SK-N-SH (cell line): ENCODE measurements at regions not wholly inside any gene's neighbourhood (a gene's known extent, or its start where the extent isn't known, plus 50 kb on each side); places are given as distances from the start of the nearest gene placed in this dataset.

ENCODE experiments used
- CTCF ChIA-PET: fragments of 300-600, 350-600 bp; formaldehyde crosslinking; extraction: SDS; loops from one replicate; lab custom pipeline; 2021; lab: Yijun Ruan, JAX
- POLR2A ChIA-PET: fragments of 350-600 bp; sonication (Branson Sonifier 250); formaldehyde crosslinking; extraction: SDS; loops from one replicate; lab custom pipeline; 2020; ENCODE audit warnings: antibody characterized with exemption, inconsistent platforms; lab: Yijun Ruan, JAX
- DNase-seq: peaks from one replicate; pipeline ENCODE4 v3.0.0; 2012
- H2AFZ ChIP-seq: fragments of 200-600 bp; sonication (generic); 2 replicates; pipeline ENCODE4 v1.8.1; 2016; ENCODE audit warnings: antibody characterized with exemption, mild to moderate bottlenecking, low read depth
- H3F3A ChIP-seq: fragments of 200-600 bp; sonication (generic); replicated peaks from 2 replicates; pipeline ENCODE3; 2016; ENCODE audit warnings: antibody characterized with exemption, mild to moderate bottlenecking; ENCODE audit not compliant: insufficient read depth
- H3K27ac ChIP-seq, 2 experiments: fragments of 200-500 bp in 1 of 2; fragments of 200-600 bp in 1 of 2; sonication (Bioruptor generic) in 1 of 2; sonication (generic), shearing (Covaris generic) in 1 of 2; 2 replicates each; pipeline versions ENCODE4 v1.5.1 to v1.6.1; 2014 to 2016; ENCODE audit warnings: low read depth in 2 of 2, inconsistent platforms in 1 of 2, low read length in 1 of 2, mild to moderate bottlenecking in 1 of 2, mixed read lengths in 1 of 2
- H3K27me3 ChIP-seq: fragments of 200-600 bp; sonication (generic), shearing (Covaris generic); 2 replicates; pipeline ENCODE4 v1.6.1; 2016; ENCODE audit warnings: mixed run types; ENCODE audit not compliant: insufficient read depth
- H3K36me3 ChIP-seq, 2 experiments: fragments of 200-500 bp in 1 of 2; fragments of 200-600 bp in 1 of 2; sonication (Bioruptor generic) in 1 of 2; sonication (generic) in 1 of 2; replicated peaks in 1 of 2; 2 replicates each; pipeline versions ENCODE3 to v1.5.1; 2014 to 2016; ENCODE audit warnings: low read length in 1 of 2, mild to moderate bottlenecking in 1 of 2; ENCODE audit not compliant: insufficient read depth in 2 of 2, control insufficient read depth in 1 of 2
- H3K4me1 ChIP-seq, 2 experiments: fragments of 200-500 bp in 1 of 2; fragments of 200-600 bp in 1 of 2; sonication (Bioruptor generic) in 1 of 2; sonication (generic), shearing (Covaris generic) in 1 of 2; 2 replicates each; pipeline versions ENCODE4 v1.5.1 to v1.6.1; 2014 to 2016; ENCODE audit warnings: low read depth in 1 of 2, low read length in 1 of 2, mixed run types in 1 of 2; ENCODE audit not compliant: insufficient read depth in 2 of 2, control insufficient read depth in 1 of 2
- H3K4me2 ChIP-seq: fragments of 200-600 bp; sonication (generic), shearing (Covaris generic); 2 replicates; pipeline ENCODE4 v1.6.1; 2017; ENCODE audit warnings: mixed run types
- H3K4me3 ChIP-seq, 2 experiments: fragments of 200-500 bp in 1 of 2; fragments of 200-600 bp in 1 of 2; sonication (Bioruptor generic) in 1 of 2; sonication (generic), shearing (Covaris generic) in 1 of 2; 2 replicates each; pipeline versions ENCODE4 v1.5.1 to v1.8.1; 2014 to 2016; ENCODE audit warnings: low read depth in 2 of 2, inconsistent platforms in 1 of 2, low read length in 1 of 2, mild to moderate bottlenecking in 1 of 2, mixed read lengths in 1 of 2, moderate library complexity in 1 of 2
- H3K79me2 ChIP-seq: fragments of 200-600 bp; sonication (generic); 2 replicates; pipeline ENCODE4 v1.8.1; 2017; ENCODE audit warnings: mild to moderate bottlenecking; ENCODE audit not compliant: insufficient read depth
- H3K9ac ChIP-seq: fragments of 200-600 bp; sonication (generic); 2 replicates; pipeline ENCODE4 v1.6.1; 2017; ENCODE audit warnings: mixed run types
- H3K9me2 ChIP-seq: fragments of 200-600 bp; sonication (generic); 2 replicates; pipeline ENCODE4 v1.6.1; 2017; ENCODE audit warnings: mixed run types
- H3K9me3 ChIP-seq: fragments of 200-600 bp; sonication (generic); 2 replicates; pipeline ENCODE4 v1.6.1; 2017; ENCODE audit warnings: mixed run types, mild to moderate bottlenecking, moderate library complexity
- H4K20me1 ChIP-seq: fragments of 200-600 bp; sonication (generic); 2 replicates; pipeline ENCODE4 v1.6.1; 2017; ENCODE audit warnings: mild to moderate bottlenecking, mixed run types; ENCODE audit not compliant: insufficient read depth
- CHD2 ChIP-seq: fragments of 150-350 bp; IDR thresholded peaks from 2 replicates; pipeline ENCODE4 v1.6.1; 2018; ENCODE audit warnings: low read length; ENCODE audit not compliant: partially characterized antibody
- EP300 ChIP-seq, 2 experiments: IDR thresholded peaks; 2 replicates each; pipeline versions ENCODE4 v1.4.0 to v1.6.1; 2012; ENCODE audit warnings: borderline replicate concordance in 1 of 2, low read depth in 1 of 2, low read length in 1 of 2
- FOSL2 ChIP-seq: IDR thresholded peaks from 2 replicates; pipeline ENCODE4 v1.4.0; 2012; ENCODE audit warnings: low read depth, mild to moderate bottlenecking, moderate library complexity, borderline replicate concordance
- FOXM1 ChIP-seq: IDR thresholded peaks from 2 replicates; pipeline ENCODE4 v1.4.0; 2012; ENCODE audit warnings: low read depth, mild to moderate bottlenecking
- GABPA ChIP-seq: IDR thresholded peaks from 2 replicates; pipeline ENCODE4 v1.4.0; 2012; ENCODE audit warnings: low read depth, mild to moderate bottlenecking
- GATA2 ChIP-seq: sonication (generic); formaldehyde crosslinking; IDR thresholded peaks from 2 replicates; pipeline ENCODE4 v1.5.0; 2020; ENCODE audit warnings: mild to moderate bottlenecking, missing genetic modification reagents
- MAX ChIP-seq: IDR thresholded peaks from 2 replicates; pipeline ENCODE4 v1.4.0; 2012; ENCODE audit warnings: low read depth
- MEF2A ChIP-seq: IDR thresholded peaks from 2 replicates; pipeline ENCODE4 v1.4.0; 2012; ENCODE audit warnings: low read depth, borderline replicate concordance
- NFIC ChIP-seq: IDR thresholded peaks from 2 replicates; pipeline ENCODE4 v1.4.0; 2012; ENCODE audit warnings: borderline replicate concordance
- PBX3 ChIP-seq: IDR thresholded peaks from 2 replicates; pipeline ENCODE4; 2012
- POLR2AphosphoS5 ChIP-seq: IDR thresholded peaks from 2 replicates; pipeline ENCODE4 v1.6.1; 2012; ENCODE audit warnings: low read depth, low read length
- RAD21 ChIP-seq: IDR thresholded peaks from 2 replicates; pipeline ENCODE4 v1.6.1; 2012; ENCODE audit warnings: mild to moderate bottlenecking, low read length
- RCOR1 ChIP-seq: fragments of 150-350 bp; IDR thresholded peaks from 2 replicates; pipeline ENCODE4 v1.6.1; 2017; ENCODE audit warnings: antibody characterized with exemption, low read length
- REST ChIP-seq: IDR thresholded peaks from 2 replicates; pipeline ENCODE4 v1.6.1; 2012; ENCODE audit warnings: mild to moderate bottlenecking, low read depth, low read length, moderate library complexity
- RFX5 ChIP-seq: IDR thresholded peaks from 2 replicates; pipeline ENCODE4 v1.6.1; 2012; ENCODE audit warnings: mild to moderate bottlenecking, improper control_type of control experiment, low read length
- SIN3A ChIP-seq: IDR thresholded peaks from 2 replicates; pipeline ENCODE4 v1.6.1; 2012; ENCODE audit warnings: low read depth, mild to moderate bottlenecking, low read length, moderate library complexity, borderline replicate concordance
- TAF1 ChIP-seq: IDR thresholded peaks from 2 replicates; pipeline ENCODE4 v1.6.1; 2012; ENCODE audit warnings: low read depth, mild to moderate bottlenecking, low read length, moderate library complexity, borderline replicate concordance
- TCF12 ChIP-seq: IDR thresholded peaks from 2 replicates; pipeline ENCODE4 v1.4.0; 2012
- TEAD4 ChIP-seq: IDR thresholded peaks from 2 replicates; pipeline ENCODE4 v1.4.0; 2012; ENCODE audit warnings: mild to moderate bottlenecking, borderline replicate concordance; ENCODE audit not compliant: insufficient read depth
- YY1 ChIP-seq: IDR thresholded peaks from 2 replicates; pipeline ENCODE4 v1.4.0; 2012; ENCODE audit warnings: low read depth, mild to moderate bottlenecking
- WGBS: methylation state at CpG from one replicate; pipeline ENCODE4 v1.1.6; 2017; ENCODE audit warnings: low lambda C conversion rate; 5-methylcytosine and 5-hydroxymethylcytosine counted together
- TF ChIP-seq, protein P1 (sequence below): fragments of 150-350 bp; IDR thresholded peaks from 2 replicates; pipeline ENCODE4 v1.6.1; 2017; ENCODE audit warnings: antibody characterized with exemption, low read length, low read depth, borderline replicate concordance

- H3K9me3 ChIP-seq, result no peaks in the 10 kb centered on the region
- no peaks in the 10 kb centered on the region for H4K20me1 ChIP-seq
- H3K4me1 ChIP-seq, result peaks cover 0 to 13% of the 10 kb centered on the region in 2 experiments; a peak in 2 of 4 replicates
- peak overlapping the region in 1 of 2 experiments; percentile 89; a peak in 2 of 4 replicates for H3K27ac ChIP-seq
- WGBS, result 33% methylated on average over 2 of the region's 2 CpGs
- no peak for TF ChIP-seq POLR2AphosphoS5
- TF ChIP-seq RAD21, result no peak
- TF ChIP-seq FOXM1, result no peak
- TF ChIP-seq RFX5, result no peak
- no peak for TF ChIP-seq GABPA
- TF ChIP-seq MAX, result no peak
- no peak for TF ChIP-seq PBX3
- no peak for TF ChIP-seq TEAD4
- no peak for TF ChIP-seq EP300 (IDR thresholded peaks at IDR 0.05; ENCODE audit: borderline replicate concordance in 1 of 2, low read depth in 1 of 2, low read length in 1 of 2)
- no peak for TF ChIP-seq SIN3A
- TF ChIP-seq, protein P1, sequence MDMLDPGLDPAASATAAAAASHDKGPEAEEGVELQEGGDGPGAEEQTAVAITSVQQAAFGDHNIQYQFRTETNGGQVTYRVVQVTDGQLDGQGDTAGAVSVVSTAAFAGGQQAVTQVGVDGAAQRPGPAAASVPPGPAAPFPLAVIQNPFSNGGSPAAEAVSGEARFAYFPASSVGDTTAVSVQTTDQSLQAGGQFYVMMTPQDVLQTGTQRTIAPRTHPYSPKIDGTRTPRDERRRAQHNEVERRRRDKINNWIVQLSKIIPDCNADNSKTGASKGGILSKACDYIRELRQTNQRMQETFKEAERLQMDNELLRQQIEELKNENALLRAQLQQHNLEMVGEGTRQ, result no peak
- no peak for TF ChIP-seq RCOR1
- TF ChIP-seq NFIC, result no peak
- no peak for TF ChIP-seq TCF12
- H3K4me3 ChIP-seq, result no peak overlapping the region
- H2AFZ ChIP-seq, result no peak overlapping the region
- no peaks in the 10 kb centered on the region for H3K9me2 ChIP-seq
- H3F3A ChIP-seq, result no peaks in the 10 kb centered on the region
- H3K4me2 ChIP-seq, result no peak overlapping the region
- H3K79me2 ChIP-seq, result no peaks in the 10 kb centered on the region
- CTCF ChIA-PET, result interaction anchor here (1.2 to 4.4 kb wide), 4 partner anchors 16 to 442 kb away, joined by 4 to 21 read pairs (median 6); no protein-coding TSS in a partner anchor
- no peak overlapping the region for H3K9ac ChIP-seq
- no peaks in the 10 kb centered on the region for H3K36me3 ChIP-seq
- DNase-seq, result peak; percentile 36
- no peaks in the 10 kb centered on the region for H3K27me3 ChIP-seq
- POLR2A ChIA-PET, result no interaction called here
Observed at GRCh38 chr18:34281290-34281689, 56.6 kb upstream of the NOL4 start.

GRCh38 chr18:34281722-34282121 lies 57.0 kb upstream of the NOL4 start:
- Histone ChIP-seq H3K79me2 (no peaks in the 10 kb centered on the region), H3K4me2 (no peak overlapping the region), H3K9me2 (no peaks in the 10 kb centered on the region), H3K4me3 (no peak overlapping the region), H3F3A (no peaks in the 10 kb centered on the region), H3K9me3 (no peaks in the 10 kb centered on the region), H4K20me1 (no peaks in the 10 kb centered on the region), H3K27me3 (no peaks in the 10 kb centered on the region), H3K36me3 (no peaks in the 10 kb centered on the region), H3K9ac (no peak overlapping the region), H3K4me1 (peaks cover 0 to 13% of the 10 kb centered on the region in 2 experiments; a peak in 2 of 4 replicates), H3K27ac (peak overlapping the region in 1 of 2 experiments; percentile 89; a peak in 2 of 4 replicates), H2AFZ (no peak overlapping the region)
- TF ChIP-seq MAX (no peak), REST (no peak), CHD2 (no peak), GATA2 (CRISPR knock-in tag) (no peak), FOSL2 (no peak), MEF2A (no peak), YY1 (no peak), TAF1 (no peak)
- no peak for DNase-seq
- CTCF ChIA-PET, result interaction anchor here (4.4 kb wide), 1 partner anchor 41 kb away, joined by 21 read pairs; no protein-coding TSS in a partner anchor
- WGBS, result 19% methylated on average over 3 of the region's 3 CpGs
- POLR2A ChIA-PET, result no interaction called here
